AG04449 (cell line): ENCODE measurements at regions not wholly inside any gene's neighbourhood (a gene's known extent, or its start where the extent isn't known, plus 50 kb on each side); places are given as distances from the start of the nearest gene placed in this dataset.

Source experiments
- CTCF ChIA-PET: fragments of 350-600 bp; formaldehyde crosslinking; extraction: SDS; loops from one replicate; lab custom pipeline; 2021; ENCODE audit warnings: antibody characterized with exemption; lab: Yijun Ruan, JAX
- POLR2A ChIA-PET: fragments of 400-600, 350-600 bp; formaldehyde crosslinking; extraction: SDS; loops from one replicate; lab custom pipeline; 2020; ENCODE audit warnings: antibody characterized with exemption, inconsistent platforms; lab: Yijun Ruan, JAX
- DNase-seq: peaks from one replicate; pipeline ENCODE4 v3.0.0-alpha.2; 2010; ENCODE audit warnings: low read depth, low spot score
- H3K4me3 ChIP-seq: 2 replicates; pipeline ENCODE4 v1.5.1; 2011; ENCODE audit warnings: low read depth, mild to moderate bottlenecking, control low read depth, low read length
- TF ChIP-seq, protein P1 (sequence below): IDR thresholded peaks from one replicate; pipeline ENCODE4 v1.5.1; 2011; ENCODE audit warnings: mild to moderate bottlenecking, moderate library complexity, low read length, control low read depth, inconsistent platforms; ENCODE audit not compliant: insufficient read depth; ENCODE audit errors: missing control alignments

DNA sequence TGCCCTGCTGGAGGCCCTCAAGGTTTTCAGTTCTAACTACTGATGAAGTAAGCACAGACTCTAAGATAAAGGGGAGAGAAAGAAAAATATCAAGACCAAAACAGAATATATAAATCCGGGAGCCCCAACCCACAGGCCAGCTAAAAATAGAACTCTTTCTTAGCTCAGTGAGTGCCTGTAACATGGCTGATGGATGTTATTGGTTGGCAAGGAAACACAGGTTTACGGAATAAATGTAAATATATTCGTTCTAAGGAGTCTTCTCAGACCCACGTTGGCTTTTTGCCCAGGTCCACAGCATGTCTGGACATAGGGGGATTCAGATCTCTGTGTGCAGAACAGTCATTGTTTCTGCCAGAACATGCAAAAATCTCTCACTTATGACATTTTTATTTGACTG is 139.0 kb upstream of the SERPINE2 start:
- ChIA-PET CTCF (interaction anchor here (1.4 kb wide), 1 partner anchor 185 kb away, joined by 3 read pairs; no protein-coding TSS in a partner anchor), POLR2A (no interaction called here)
- H3K4me3 ChIP-seq, result no peak overlapping the region
- TF ChIP-seq, protein P1, sequence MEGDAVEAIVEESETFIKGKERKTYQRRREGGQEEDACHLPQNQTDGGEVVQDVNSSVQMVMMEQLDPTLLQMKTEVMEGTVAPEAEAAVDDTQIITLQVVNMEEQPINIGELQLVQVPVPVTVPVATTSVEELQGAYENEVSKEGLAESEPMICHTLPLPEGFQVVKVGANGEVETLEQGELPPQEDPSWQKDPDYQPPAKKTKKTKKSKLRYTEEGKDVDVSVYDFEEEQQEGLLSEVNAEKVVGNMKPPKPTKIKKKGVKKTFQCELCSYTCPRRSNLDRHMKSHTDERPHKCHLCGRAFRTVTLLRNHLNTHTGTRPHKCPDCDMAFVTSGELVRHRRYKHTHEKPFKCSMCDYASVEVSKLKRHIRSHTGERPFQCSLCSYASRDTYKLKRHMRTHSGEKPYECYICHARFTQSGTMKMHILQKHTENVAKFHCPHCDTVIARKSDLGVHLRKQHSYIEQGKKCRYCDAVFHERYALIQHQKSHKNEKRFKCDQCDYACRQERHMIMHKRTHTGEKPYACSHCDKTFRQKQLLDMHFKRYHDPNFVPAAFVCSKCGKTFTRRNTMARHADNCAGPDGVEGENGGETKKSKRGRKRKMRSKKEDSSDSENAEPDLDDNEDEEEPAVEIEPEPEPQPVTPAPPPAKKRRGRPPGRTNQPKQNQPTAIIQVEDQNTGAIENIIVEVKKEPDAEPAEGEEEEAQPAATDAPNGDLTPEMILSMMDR, result no peak
- DNase-seq, result no peak

DNA sequence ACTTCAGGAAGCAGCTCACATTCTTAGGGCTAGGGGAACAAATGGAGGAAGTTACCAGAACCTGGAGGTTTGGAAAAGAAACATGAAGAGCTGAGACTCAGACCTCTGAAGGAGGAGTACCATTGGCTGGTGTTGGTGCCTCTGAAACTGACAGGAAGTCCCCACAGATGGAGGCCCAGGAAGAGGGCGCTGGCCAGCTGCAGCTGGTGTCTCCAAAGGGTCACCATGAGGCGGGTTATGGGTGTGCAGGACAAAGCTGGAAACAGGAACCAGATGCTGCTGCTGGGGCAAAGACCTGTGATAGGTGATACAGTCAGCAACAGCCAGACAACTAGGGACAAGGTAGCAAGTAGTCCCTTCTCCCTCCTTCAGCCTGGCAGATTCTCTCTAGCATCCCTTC is 136.5 kb upstream of the SERPINE2 start:
- CTCF ChIA-PET, result interaction anchor here (2.0 kb wide), 1 partner anchor 16 kb away, joined by 4 read pairs; no protein-coding TSS in a partner anchor
- DNase-seq, result no peak
- TF ChIP-seq, protein P1, result no peak
- POLR2A ChIA-PET, result interaction anchor here (1.0 kb wide), 1 partner anchor 33 kb away, joined by 3 read pairs; no protein-coding TSS in a partner anchor
- H3K4me3 ChIP-seq, result no peak overlapping the region

GRCh38 chr2:224174990-224175389 is 135.9 kb upstream of the SERPINE2 start:
- CTCF ChIA-PET, result no interaction called here
- POLR2A ChIA-PET, result interaction anchor here (1.0 kb wide), 1 partner anchor 32 kb away, joined by 3 read pairs; no protein-coding TSS in a partner anchor
- no peak for DNase-seq
- H3K4me3 ChIP-seq, result no peak overlapping the region
- TF ChIP-seq, protein P1, result no peak

- no peak overlapping the region for H3K4me3 ChIP-seq
- POLR2A ChIA-PET, result no interaction called here
Observed at GRCh38 chr2:224174521-224174920, 135.4 kb upstream of the SERPINE2 start.

GRCh38 chr2:224173933-224174332 is 134.8 kb upstream of the SERPINE2 start:
- ChIA-PET CTCF (interaction anchor here (1.0 kb wide), 1 partner anchor 10 kb away, joined by 4 read pairs; no protein-coding TSS in a partner anchor), POLR2A (no interaction called here)
- H3K4me3 ChIP-seq, result no peak overlapping the region
- TF ChIP-seq, protein P1, result no peak
- no peak for DNase-seq

More at GRCh38 chr2:224174521-224174920, 135.4 kb upstream of the SERPINE2 start:
- no peak for DNase-seq
- TF ChIP-seq, protein P1, result no peak
- CTCF ChIA-PET, result interaction anchor here (1.0 kb wide), 1 partner anchor 9 kb away, joined by 4 read pairs; no protein-coding TSS in a partner anchor

DNA sequence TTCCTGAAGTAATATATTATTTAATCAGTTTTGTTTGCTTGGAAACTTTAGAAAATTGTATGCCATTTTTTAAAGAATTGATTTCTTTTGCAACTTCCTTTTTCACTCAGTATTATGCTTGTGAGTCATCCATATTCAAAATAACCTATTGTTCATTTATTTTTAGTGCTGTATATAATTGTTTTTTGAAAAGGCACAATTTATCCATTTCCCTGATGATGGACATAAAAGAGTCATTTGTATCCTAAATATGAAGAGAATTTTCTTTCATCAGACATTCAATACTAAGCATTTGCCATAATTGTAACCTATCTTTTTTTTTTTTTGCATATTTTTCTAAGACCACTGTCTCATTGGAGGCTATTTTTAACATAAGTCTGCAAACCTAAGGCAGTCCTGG is 134.1 kb upstream of the SERPINE2 start:
- TF ChIP-seq, protein P1, result no peak
- no peak overlapping the region for H3K4me3 ChIP-seq
- ChIA-PET CTCF (no interaction called here), POLR2A (no interaction called here)
- no peak for DNase-seq
